Uterus (tissue), 2 donors: ENCODE measurements at regions not wholly inside any gene's neighbourhood (a gene's known extent, or its start where the extent isn't known, plus 50 kb on each side); places are given as distances from the start of the nearest gene placed in this dataset.

Experiments
- CTCF ChIP-seq, 4 experiments: fragments of 200-600 bp in 2 of 4; fragments of 450-650 bp in 2 of 4; sonication (generic) in 2 of 4; IDR thresholded peaks; one replicate each; pipeline ENCODE4 v1.5.1; 2016 to 2019; ENCODE audit warnings: antibody characterized with exemption in 4 of 4, mild to moderate bottlenecking in 2 of 4, moderate library complexity in 1 of 4
- POLR2A ChIP-seq, 2 donors: fragments of 450-650 bp; IDR thresholded peaks; one replicate each; pipeline ENCODE4 v1.6.1; 2016; ENCODE audit warnings: antibody characterized with exemption in 2 of 2, mild to moderate bottlenecking in 1 of 2, moderate library complexity in 1 of 2

- TF ChIP-seq CTCF (IDR thresholded peaks at IDR 0.05) = no peak
- TF ChIP-seq POLR2A (IDR thresholded peaks at IDR 0.05) = no peak
Measured at GRCh38 chr5:121624035-121624434, 227.6 kb upstream of the FTMT start.
